Limb (tissue), 2 donors: ENCODE measurements at regions not wholly inside any gene's neighbourhood (a gene's known extent, or its start where the extent isn't known, plus 50 kb on each side); places are given as distances from the start of the nearest gene placed in this dataset.

Source experiments
- DNase-seq, 2 donors: peaks; one replicate each; pipeline ENCODE4 v3.0.0-alpha.2; 2016; ENCODE audit errors: extremely low spot score in 2 of 2

- no peak for DNase-seq
Measured at GRCh38 chr12:16716928-16717327, 111.0 kb upstream of the LMO3 start.

- no peak for DNase-seq
Measured at GRCh38 chr12:16692099-16692498, 86.1 kb upstream of the LMO3 start.

DNA sequence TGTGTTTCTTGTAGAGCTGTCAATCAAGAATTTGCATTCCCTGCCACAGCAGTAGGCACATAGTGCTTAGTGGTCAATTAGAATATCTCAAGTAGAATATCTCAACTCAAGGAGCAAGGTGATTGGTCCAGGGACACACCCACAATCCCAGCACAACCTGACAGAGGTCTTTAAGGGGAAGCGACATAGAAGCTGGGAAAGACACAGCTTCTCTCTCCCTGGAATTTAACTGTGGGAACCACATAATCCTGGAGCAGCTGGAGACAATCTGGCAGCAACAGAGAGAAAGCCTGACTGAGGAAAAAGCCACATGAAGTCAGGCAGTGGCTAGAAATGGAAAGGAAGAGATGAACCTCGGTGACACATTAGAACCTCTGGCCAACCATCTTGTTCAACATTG, 85.7 kb upstream of the LMO3 start:
- no peak for DNase-seq

GRCh38 chr12:16688200-16688599, 82.2 kb upstream of the LMO3 start:
- no peak for DNase-seq

DNA sequence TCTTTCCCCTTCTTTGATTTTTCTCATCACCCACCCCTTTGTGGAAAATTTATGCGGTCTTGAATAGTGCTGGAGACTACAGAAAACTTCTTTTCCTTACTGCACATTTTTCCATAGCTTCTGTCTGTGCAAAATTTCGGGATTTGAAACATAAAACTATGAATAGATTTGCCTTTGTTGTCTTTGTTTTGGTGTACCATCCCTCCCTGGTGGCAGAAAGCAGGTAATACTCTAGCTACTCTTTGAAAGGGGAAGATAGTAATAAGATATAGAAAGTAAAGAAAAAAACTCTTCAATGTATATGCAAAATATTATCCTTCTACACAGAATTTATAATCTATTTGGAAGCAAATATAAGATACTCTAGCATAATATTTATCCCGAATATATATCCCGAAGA, 79.1 kb upstream of the LMO3 start:
- no peak for DNase-seq

GRCh38 chr12:16681196-16681595, 75.2 kb upstream of the LMO3 start:
- no peak for DNase-seq

- no peak for DNase-seq
Measured at GRCh38 chr12:16675438-16675837, 69.5 kb upstream of the LMO3 start.

DNA sequence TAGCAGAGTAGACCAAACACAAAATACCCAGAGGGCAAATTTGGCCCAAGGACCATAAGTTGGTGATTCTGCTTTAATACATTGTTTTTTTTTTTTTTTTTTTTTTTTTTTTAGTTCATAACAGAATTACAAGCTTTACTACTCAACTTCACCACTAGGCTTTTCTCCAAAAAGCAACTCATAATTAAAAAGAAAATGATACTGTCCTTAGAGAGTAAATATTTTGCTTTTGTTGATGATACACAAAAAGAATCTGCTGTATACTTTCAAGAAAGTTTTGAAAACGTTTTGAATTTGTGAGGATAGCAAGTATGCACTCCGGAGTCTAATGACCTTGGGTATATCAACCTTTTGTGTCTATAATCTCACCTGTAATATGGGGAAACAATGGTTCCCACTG, 68.9 kb upstream of the LMO3 start:
- no peak for DNase-seq

DNA sequence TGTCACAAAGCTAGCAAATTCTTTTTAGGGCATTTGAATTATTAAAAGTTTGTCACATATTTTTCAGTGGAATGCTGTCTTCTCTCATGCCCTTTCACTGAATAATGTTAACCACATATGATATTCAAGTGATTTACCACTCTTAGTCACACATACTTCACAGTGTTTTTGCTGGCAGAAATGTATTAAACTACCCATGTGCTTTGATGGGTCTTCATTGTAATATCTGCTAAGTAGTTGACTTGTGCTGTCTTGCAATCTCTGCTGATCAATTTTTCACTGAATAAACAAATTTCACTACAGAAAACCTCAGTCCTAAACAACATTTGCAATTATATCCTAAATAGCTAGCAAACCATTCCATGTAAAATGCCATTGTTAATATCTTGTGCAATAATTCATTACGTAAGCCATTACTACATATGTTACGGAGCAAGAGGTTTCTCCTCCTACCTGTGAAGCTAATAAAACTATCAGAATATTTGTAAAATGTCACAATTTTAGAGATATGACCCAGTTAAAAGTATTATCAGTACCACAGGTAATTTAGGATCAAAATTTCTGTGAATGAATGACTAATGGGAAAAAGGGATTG, 64.6 kb upstream of the LMO3 start:
- DNase-seq: no peak

DNA sequence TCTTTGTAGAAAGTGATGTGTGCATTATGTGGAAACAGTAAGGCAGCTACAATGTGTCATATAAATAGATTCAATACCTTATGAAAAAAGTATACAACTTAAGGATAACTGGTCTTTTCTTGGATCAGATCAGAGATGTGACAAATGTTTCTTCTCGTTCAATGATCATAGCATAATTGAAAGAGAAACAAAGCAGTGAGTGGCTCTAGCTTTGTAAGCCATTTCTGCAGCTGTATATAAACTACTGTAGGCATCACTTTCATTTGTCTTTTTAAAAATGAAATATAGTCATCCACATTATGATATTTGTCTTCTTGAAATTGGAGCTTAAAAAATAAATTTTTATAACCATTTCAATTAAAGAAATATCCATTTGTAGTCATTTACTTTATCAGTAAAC, 63.8 kb upstream of the LMO3 start:
- DNase-seq: no peak

GRCh38 chr12:16668198-16668597, 62.2 kb upstream of the LMO3 start:
- DNase-seq: no peak

DNA sequence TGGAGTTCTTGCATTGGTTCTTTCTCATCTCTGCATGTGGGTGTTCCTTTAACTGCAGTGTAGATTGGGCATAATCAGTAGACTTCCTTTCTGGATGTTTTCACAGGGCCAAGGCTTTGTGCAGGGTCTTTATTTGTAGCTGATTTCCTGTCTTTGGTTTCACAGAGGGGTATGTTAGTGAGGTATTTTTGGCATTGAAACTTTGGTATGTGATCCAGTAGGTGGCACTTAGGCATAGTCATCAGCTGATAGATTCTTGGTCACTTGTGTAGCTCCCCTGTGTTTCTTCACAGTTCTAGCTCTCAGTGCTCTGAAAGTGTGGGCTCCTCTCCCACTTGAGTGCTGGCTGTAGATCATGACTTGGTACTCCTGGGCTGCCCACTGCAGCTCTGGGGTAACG, 52.7 kb upstream of the LMO3 start:
- no peak for DNase-seq
